Breast epithelium (tissue), 3 donors: ENCODE measurements at regions not wholly inside any gene's neighbourhood (a gene's known extent, or its start where the extent isn't known, plus 50 kb on each side); places are given as distances from the start of the nearest gene placed in this dataset.

Experiments
- POLR2A ChIP-seq: fragments of 450-650 bp; IDR thresholded peaks from one replicate; pipeline ENCODE4 v1.6.1; 2016; ENCODE audit warnings: antibody characterized with exemption, mild to moderate bottlenecking, moderate library complexity
- TF ChIP-seq, protein P1 (sequence below), 3 donors: fragments of 450-650 bp; IDR thresholded peaks; one replicate each; pipeline ENCODE4 v1.5.1; 2016 to 2017; ENCODE audit warnings: antibody characterized with exemption in 3 of 3, mild to moderate bottlenecking in 3 of 3, moderate library complexity in 3 of 3

DNA sequence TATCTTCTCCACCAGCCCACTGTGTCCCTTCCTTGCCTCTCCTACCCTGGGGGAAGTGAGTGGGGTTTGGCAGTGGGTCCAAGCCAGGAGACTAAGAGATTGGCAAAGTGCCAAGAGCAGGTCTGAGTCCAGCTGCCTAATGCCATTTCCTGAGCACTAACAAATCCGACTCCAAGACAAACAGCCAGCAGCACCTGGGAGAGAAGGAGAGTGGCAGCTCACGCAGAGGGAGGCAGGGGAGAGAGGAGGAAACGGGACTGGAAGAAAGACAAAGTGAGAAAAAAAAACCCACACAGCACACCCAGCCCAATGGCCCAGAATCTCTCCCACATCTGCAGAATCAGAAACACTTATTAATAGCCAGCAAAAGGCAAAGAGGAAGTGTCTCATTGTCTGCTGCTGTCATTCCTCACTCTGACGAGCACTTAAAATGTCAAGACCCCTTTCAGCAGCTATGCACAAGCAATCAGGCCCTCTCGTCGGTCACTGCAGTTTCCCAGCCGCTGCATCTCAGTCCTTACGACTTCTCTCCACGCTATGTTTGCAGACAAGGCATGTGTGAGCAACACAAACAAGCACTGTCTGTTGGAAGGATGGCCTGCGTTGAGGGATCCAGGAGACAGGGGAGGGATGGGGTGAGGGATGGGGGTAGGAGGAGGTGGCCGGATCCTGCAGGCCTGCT, 558.4 kb upstream of the CADM1 start:
- no peak for TF ChIP-seq POLR2A
- TF ChIP-seq, protein P1, sequence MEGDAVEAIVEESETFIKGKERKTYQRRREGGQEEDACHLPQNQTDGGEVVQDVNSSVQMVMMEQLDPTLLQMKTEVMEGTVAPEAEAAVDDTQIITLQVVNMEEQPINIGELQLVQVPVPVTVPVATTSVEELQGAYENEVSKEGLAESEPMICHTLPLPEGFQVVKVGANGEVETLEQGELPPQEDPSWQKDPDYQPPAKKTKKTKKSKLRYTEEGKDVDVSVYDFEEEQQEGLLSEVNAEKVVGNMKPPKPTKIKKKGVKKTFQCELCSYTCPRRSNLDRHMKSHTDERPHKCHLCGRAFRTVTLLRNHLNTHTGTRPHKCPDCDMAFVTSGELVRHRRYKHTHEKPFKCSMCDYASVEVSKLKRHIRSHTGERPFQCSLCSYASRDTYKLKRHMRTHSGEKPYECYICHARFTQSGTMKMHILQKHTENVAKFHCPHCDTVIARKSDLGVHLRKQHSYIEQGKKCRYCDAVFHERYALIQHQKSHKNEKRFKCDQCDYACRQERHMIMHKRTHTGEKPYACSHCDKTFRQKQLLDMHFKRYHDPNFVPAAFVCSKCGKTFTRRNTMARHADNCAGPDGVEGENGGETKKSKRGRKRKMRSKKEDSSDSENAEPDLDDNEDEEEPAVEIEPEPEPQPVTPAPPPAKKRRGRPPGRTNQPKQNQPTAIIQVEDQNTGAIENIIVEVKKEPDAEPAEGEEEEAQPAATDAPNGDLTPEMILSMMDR (IDR thresholded peaks at IDR 0.05) = no peak
